HG03571 (cell line): ENCODE measurements at regions not wholly inside any gene's neighbourhood (a gene's known extent, or its start where the extent isn't known, plus 50 kb on each side); places are given as distances from the start of the nearest gene placed in this dataset.

Experiments used
- ATAC-seq: cut with Tn5 transposase; IDR thresholded peaks from one replicate; pipeline ENCODE4 v1.9.1; 2021; ENCODE audit not compliant: unreplicated experiment

DNA sequence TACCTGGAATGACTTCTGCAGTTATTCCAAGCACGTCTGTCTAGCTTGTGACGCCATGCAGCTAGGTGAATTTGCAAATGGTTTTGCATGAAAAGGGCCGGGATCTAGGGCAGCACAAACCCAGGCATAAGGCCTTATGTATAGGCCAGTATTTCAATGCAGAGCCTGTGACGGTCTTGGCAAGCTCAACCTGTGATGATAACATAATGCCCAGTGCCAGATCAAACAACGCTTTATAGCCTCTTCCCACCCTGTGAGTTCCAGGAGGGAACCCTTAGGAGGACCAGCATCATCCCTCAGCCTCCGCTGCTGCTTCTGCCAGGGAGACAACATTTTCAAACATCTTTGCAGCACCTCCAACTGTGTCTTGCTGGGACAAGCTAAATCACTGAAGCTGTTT lies 390.7 kb downstream of the INHBA start:
- no peak for ATAC-seq

DNA sequence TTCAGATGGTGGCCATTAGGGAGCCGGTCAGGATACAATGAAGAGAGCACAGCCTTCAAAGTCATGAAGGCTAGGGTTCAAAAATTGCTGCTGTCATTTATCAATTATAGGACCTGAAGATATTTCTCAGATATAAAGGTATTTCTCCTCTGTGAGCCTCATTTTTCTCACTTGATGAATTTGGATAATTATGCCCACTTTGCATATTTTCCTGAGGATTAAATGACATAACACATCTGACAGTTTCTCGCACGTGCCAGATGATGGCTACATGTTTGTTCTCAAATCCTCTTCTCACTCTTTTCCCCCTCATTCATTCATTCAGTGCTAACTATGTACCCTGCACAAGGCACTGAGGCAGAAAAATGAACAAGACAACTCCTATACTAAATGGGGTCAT lies 391.6 kb downstream of the INHBA start:
- no peak for ATAC-seq

DNA sequence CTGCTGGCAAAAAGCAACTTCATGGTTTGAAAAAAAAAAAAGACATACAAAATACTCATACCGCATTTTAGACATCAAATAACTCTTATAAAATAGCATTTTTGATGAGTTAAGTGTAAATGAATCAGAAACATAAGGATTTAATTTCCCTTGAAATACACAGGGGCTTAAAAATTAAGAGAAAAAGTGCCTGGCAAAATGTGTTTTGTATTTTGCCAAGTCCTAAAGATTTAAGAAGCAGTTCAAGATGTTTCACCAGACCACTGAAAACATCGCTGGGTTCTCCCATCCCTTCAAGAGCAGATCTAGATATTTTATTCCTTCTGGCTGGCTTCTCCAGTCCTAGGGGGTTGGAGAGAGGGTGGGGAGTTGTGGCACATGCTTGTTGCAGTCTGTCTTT lies 396.4 kb downstream of the INHBA start:
- ATAC-seq = no peak

DNA sequence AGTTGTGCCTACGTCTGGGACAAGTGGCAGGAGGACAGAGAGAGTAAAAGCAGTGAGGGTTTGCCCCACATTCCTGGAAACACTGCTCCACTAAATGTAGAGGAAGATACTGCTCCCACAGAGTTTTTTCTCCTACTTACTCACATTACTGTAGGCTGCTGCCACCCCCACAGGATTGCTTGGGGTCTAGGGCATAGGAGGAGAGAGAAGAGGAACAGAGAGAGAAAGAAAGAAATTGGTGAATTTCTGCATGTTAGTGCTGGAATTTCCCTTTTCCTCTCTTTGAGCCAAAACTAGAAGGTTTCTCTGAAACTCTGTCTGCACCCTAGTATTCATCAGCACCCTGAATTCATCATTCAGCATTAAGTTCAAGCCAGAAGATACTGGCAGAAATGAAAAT lies 397.9 kb downstream of the INHBA start:
- no peak for ATAC-seq

DNA sequence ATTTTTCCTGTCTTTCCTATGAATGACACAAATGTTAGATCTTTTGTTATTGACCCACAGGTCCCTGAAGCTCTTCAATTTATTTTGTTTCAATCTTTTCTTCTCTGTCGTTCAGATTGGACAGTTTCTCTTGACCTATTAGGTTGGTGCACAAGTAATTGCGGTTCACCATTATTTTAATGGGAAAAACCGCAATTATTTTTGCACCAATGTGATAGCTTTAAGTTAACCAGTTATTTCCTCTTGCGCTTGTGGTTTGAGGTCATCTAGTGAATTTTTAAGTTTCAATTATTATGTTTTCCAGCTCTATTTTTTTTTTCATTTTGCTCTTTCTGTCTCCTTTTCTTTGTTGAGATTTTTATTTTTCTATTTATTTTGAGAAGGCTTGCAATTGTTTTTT lies 399.2 kb downstream of the INHBA start:
- no peak for ATAC-seq

DNA sequence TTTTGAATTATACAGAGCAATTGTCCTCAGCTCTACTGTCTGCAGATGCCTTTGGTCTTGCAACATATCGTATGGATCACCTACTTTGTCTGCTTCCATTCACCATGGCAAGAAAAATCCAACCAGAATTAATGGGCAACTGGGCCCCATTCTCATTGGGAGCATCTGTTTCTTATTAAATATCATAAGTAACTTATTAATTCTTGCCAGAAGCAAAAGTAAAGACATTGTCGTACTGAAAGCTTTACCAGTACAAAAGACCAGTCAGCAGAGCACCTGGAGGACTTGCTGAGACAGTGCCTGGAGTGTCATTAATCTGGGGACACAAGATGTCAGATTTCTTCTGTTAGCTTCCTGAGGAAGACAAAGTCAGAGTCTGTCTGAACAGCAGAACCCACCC lies 404.5 kb downstream of the INHBA start:
- ATAC-seq = no peak

DNA sequence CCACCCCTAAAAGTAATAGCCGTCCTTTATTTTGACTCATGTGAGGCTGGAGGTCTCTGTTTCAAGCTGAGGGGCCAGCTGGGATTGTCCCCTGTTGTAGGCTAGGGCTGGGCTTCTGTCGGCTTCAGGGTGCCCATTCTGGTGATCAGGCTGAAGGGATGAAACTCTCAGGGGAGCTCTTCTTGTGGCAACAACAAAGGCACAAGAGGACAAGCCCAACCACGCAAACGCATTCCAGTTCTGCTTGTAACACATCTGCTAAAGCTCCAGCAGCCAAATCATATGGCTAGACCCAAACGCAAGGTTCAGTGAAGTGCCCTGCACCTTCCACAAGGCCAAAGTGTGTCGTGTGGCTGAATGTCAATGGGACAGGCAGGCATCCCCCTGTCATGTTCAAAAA lies 405.7 kb downstream of the INHBA start:
- no peak for ATAC-seq

DNA sequence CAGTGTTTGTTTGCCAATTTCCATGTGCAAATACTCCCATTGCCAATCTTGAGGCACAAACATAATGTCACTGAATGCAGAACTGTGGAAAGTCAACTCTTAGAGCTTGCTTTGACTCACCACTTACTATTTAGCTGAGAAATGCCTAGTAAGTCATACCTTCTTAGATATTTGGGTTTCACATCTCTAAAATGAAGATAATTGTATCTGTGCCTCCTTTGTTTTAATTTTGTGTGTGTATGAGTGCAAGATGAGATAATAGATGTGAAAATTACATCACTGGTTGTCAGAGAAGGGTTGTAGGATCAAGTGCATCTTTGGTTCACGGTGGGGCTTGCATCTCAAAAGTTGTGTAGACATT lies 407.5 kb downstream of the INHBA start:
- ATAC-seq = no peak

DNA sequence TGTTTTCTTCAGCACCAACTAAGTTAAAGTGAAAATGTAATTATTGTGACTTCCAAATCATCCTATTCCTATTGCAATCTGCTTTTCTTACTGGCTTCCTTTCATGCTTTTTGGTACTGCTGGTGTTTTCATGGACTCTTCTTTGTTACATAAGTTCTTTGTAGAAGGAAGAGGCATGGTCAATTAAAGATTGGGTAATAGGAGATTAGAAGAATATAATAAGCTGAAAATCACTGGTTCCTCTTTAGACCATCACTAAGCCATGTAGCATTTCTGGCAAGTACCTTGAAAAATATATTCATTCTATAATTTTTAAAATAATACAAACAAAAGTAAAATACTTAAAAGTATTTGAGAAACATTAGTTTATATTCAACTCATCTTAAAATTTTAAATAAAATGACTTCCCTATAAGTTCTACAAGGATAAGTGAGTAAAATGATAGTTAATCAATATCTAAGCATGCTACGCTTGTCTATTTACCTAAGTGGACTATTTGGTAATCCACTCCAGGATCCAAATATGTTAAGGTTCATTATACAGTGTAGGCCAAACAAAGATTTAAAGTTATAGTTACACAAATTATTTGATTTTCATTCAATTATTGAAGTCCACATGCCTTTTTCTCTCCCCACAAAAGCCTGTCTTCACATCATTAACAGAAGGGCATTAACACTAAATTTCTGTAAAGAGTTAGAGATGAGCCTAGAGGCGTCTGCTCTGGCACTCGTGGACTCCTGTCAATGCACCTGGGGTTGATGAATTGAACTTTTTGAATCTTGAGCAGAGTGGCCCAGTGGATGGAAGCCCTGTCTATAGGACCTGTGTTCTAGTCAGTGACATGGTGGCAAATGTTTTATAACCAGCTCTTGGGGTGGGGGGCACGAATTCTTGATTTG lies 408.1 kb downstream of the INHBA start:
- no peak for ATAC-seq

DNA sequence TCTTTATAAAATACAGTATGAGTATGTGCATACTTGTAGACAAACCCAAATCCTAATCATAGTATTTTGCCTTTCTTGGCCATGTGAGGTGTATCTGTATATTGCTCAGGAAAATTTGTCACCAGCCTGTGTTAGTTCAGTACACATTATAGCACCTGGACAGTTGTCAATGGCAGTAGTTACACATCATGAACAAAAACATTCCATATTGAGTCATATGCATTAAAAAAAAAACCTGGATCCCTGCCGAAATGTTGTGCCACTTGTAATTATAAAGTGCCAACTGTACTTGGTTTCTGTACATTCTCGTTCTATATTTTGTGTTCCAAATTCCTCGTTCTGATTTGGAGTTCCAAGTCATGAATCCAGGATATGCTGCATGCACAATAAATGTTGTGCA lies 410.4 kb downstream of the INHBA start:
- ATAC-seq = no peak

DNA sequence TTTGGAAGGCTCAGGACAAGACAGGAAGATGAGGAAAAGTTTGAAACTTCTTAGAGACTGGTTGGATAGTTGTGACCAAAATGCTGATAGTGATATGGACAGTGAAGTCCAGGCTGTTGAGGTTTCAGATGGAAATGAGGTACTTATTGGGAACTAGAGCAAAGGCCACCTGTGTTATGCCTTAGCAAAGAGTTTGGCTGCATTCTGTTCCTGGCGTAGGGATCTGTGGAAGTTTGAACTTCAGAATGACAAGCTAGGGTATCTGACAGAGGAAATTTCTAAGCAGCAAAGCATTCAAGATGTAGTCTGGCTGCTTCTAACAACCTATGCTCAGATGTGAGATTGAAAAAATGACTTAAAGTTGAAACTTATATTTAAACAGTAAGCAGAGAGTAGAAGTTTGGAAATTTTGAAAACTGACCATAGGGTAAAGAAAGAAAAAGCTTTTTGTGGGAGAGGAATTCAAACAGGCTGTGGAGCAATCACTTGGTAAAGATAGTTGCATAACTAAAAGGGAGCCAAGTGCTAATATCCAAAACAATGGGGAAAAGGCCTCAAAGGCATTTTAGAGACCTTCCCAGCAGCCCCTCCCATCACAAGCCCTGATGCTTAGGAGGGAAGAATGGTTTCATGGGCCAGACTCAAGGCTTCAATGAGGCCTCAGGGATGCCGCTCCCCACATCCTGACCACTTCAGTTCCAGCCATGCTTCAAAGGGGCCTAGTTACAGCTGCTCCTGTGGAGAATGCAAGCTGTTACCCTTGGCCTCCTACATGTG lies 415.1 kb downstream of the INHBA start:
- ATAC-seq = no peak

DNA sequence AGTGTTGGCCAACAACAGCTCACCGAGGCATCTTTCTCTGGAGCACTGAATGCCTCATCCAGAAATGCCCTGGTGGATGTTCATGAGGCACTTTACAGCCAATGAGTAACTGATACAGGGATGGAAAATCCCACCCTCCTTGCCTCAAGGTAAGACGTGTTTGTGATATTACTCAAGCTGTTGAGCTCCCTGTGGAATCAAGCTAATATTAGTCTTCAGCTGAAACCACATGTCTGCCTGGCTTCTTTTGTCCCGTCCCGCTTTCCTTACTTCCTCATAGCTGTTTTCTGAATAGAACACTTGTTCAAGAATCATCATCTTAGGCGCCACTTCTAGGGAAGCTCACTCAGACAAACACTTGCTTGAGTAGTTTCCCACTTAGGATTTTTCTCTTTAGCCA lies 422.4 kb downstream of the INHBA start:
- no peak for ATAC-seq

DNA sequence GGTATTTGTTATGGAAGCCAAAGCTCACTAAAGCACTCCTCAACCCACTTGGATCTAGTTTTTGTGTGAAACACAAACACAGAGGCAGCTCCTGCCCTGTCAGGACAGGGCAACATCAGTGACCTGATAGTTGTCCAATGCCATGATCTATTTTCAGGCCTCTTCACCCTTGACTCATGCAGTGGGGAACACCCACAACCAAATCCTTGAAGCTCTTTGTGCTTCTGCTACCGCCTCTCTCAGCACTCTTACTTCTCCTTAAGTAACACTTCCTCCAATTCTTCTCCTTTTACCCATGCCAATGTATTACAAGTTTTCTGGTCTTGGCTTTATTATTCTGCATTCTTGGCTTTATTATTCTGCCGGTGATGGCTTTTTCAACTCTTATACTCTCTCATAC lies 425.3 kb downstream of the INHBA start:
- ATAC-seq = no peak

DNA sequence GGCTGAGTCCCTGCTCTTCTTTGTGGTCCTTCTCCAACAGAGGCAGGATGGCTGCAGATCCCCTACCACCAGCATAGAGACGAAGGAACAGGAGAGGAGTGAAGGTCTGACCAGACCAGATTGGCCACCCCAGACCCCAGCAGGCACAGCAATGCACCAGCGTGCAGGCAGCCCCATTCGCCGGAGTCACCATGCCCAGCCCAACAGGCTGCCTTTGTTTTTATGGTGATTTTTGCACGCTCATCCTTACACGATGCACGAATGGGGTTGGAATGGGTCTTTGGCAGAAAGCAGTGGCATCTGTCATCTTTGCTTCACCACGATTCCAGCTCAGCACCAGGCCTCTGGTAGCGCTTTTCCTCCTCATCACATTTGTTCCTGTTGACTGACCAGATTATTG lies 427.6 kb downstream of the INHBA start:
- ATAC-seq = no peak

DNA sequence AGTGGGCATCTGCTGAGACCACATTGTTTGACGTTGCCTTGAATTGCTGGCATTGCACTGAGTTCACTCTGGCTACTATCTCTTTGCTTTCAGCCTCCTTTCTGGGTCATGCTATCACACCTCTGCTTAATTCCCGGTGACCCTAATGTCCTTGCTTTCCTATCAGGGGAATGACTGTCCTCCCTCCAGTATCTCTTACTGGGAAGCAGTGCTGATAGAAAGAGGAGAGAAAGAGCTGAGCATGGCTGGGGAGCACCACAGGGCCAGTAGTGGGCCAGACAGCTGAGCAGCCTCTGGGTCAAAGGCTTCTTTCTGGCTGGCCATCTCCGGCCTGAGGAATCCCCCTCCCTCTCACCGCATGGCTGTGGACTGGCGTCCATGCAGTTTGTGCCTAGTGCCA lies 428.7 kb downstream of the INHBA start:
- no peak for ATAC-seq

DNA sequence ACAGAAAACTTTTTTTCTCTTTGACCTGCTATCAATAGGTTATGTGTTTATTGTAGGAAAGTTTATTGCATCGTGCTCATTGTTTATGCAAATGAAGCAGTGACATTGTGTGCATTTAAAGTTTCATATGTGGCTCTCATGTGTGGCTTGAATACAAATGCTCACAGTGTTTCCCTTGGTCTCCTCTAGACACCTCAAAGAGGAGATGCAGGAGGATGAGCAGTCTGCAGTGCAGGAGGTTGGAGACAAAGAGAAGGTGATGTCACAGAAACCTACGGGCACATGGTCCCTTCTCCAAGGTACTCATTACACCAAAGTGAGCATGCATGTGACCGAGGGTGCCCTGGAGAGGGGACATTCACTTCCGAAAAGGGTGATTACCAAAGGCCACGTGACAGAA lies 430.2 kb downstream of the INHBA start:
- no peak for ATAC-seq

DNA sequence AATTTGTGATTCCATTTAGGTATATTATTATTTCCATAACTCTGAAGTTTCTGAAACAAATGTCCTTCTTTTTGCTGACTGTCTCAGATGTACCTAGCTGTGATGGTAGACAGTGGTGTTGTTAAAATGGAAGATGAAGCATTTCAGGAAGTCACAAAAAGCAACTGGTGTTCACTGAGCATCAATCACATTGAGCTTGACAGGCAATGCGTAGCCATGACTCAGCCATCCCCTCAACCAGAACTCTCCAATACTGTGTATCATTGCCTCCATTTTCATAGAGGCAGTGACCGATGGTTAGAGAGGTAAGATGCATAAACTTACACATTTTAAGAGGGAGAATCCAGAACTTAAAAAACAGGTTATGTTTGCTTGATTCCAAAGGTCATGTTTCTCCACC lies 434.0 kb downstream of the INHBA start:
- no peak for ATAC-seq

DNA sequence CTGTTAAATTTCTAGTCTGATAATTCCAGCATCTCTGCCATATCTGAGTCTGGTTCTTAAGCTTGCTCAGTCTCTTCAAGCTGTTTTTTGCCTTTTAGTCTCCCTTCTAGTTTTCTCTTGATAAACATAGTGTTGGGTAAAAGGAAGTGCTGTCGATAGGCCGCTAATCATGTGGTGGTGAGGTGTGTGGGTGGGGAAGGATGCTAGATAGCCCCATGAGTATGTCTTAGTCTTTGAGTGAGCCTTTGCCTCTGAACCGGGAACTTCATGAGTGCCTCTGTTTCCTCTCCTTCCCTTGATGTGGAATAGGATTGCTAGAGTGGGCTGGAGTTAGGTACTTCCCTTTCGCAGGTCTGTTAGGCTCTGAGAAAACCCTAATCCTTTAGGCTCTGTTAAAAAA lies 441.8 kb downstream of the INHBA start:
- no peak for ATAC-seq

DNA sequence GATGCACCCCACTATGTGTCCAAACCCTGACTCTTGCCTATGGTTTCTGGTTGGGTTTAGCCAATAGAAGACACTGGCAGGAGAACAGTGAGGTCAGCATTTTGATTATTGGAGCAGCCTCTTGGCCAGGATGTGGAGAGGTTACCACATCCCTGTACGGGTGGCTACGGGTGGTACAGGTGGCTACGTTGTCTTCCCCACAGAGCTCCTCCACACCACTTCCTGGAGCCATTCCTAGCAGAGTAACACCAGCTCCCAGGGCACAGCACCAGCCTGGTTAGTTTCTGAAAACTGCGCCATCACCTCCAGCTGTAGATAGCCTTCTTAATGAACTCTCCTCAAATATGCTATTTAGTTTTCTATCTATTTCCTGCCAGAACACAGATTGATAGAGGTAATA lies 445.2 kb downstream of the INHBA start:
- no peak for ATAC-seq

DNA sequence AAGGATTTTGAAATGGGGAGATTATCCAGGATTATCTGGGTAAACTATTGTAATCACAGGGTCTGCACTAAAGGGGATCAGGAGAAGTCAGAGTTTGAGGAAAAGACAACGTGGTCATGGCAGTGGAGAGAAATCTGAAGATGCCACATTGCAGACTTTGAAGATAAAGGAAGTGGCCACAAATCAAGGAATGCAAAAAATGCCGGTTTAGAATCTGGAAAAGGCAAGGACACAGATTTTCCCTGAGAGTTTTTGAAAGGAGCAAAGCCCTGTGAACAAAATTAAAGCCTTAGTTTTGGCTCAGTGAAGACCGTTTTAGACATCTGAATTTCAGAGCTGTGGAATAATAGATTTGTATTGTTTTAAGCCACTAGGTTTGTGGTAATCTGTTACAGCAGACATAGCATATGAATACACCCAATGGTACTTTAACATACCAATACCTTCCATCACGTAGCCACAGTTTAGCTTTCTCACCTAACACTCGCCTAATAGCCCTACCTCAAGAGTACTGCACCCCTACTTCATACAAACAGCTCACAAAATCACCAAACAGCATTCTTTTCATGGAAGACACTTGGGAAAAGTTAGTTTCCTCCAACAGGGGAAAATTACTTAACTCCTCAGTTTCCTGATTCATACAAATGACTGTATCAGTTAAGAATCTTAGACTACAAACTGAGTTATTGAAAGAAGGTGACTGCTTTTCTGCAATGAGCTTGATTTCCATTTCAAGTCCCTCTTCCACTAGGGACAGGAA lies 446.5 kb downstream of the INHBA start:
- ATAC-seq = no peak

DNA sequence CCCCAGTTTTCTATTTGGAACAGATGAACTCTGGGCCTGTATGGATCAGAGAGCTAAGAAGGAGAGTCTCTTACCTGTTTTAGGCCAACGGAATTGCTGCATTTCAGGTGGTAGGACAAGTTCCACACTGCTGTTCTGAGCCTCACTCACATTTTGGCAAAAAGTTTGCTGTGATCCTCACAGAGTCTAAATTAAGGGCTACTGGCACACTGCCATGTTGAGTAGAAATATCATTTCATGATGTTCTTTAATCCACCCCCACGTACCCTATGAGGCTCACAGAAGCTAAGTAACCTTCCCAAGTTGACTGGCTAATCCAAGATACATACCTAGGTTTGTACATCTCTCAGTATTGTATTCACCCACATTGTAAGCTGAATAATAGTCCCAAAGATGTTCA lies 447.2 kb downstream of the INHBA start:
- ATAC-seq = no peak

DNA sequence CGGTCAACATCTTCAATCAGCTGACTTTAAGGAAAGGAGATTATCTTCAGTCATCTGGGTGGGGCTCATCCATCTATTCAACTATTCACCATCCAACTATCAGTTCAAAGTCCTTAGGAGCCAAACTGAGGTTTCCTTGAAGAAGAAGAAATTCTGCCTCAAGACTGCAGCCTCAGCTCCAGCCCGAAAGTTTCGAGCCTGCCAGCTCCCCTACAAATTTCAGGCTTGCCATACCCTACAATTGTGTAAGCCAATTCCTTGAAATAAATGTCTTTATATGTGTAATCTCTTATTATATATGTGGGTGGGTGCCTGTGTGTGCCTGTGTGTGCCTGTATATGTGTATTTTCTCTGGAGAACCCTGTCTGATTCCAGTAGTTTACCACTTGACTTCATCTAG lies 447.8 kb downstream of the INHBA start:
- no peak for ATAC-seq
